ENCODE measurements at regions not wholly inside any gene's neighbourhood (a gene's known extent, or its start where the extent isn't known, plus 50 kb on each side); places are given as distances from the start of the nearest gene placed in this dataset.

GRCh38 chr15:81755626-81756025 is 290.2 kb downstream of the MEX3B start:
- no peak overlapping the region for H3K4me3 ChIP-seq
- ATAC-seq (no peak), FAIRE-seq (no peak), DNase-seq (ENCODE audit: low read depth in 1 of 2, low spot score in 1 of 2) (no peak)
- H3K27ac ChIP-seq = no peak overlapping the region
- no peak for TF ChIP-seq KDM5A (IDR thresholded peaks at IDR 0.05)
- no peak for TF ChIP-seq ESRRA (IDR thresholded peaks at IDR 0.05; ENCODE audit: borderline replicate concordance, low read length)
- TF ChIP-seq ZNF302 (CRISPR knock-in tag; IDR thresholded peaks at IDR 0.05) = no peak
- no peak for TF ChIP-seq CBX8 (IDR thresholded peaks at IDR 0.05)
- no peak for TF ChIP-seq HMGXB4 (CRISPR knock-in tag; IDR thresholded peaks at IDR 0.05; ENCODE audit: borderline replicate concordance)
- TF ChIP-seq E2F6 (IDR thresholded peaks at IDR 0.05; ENCODE audit: borderline replicate concordance, low read depth) = no peak
- TF ChIP-seq CTCF (IDR thresholded peaks at IDR 0.05) = no peak
- TF ChIP-seq MAZ (IDR thresholded peaks at IDR 0.05; ENCODE audit: borderline replicate concordance, low read depth, low read length) = no peak
- TF ChIP-seq CEBPB (IDR thresholded peaks at IDR 0.05) = no peak
- no peak for TF ChIP-seq KDM1A (IDR thresholded peaks at IDR 0.05; ENCODE audit: low read depth)
- TF ChIP-seq JUNB (IDR thresholded peaks at IDR 0.05) = no peak
- TF ChIP-seq HOXB13 (CRISPR knock-in tag; IDR thresholded peaks at IDR 0.05; ENCODE audit: low read depth) = no peak
- TF ChIP-seq RNF2 (IDR thresholded peaks at IDR 0.05; ENCODE audit: borderline replicate concordance, low read depth) = no peak
- TF ChIP-seq FOXS1 (CRISPR knock-in tag; IDR thresholded peaks at IDR 0.05) = no peak
- TF ChIP-seq HES2 (IDR thresholded peaks at IDR 0.05) = no peak
- TF ChIP-seq SREBF2 (IDR thresholded peaks at IDR 0.05) = no peak
- TF ChIP-seq ELK1 (IDR thresholded peaks at IDR 0.05; ENCODE audit: low read depth, low read length) = no peak
- no peak for TF ChIP-seq HOXB5 (CRISPR knock-in tag; IDR thresholded peaks at IDR 0.05)
- no peak for TF ChIP-seq SMC3 (IDR thresholded peaks at IDR 0.05)
- TF ChIP-seq HDAC2 (IDR thresholded peaks at IDR 0.05) = no peak
- ChIA-PET POLR2A (no interaction called here), CTCF (no interaction called here)
- H3K4me2 ChIP-seq = no peak overlapping the region
- no peaks in the 10 kb centered on the region for H3K9me3 ChIP-seq
- no peaks in the 10 kb centered on the region for H3K4me1 ChIP-seq
- WGBS (ENCODE audit: missing lambda C conversion rate) = 0% methylated on average over 4 of the region's 4 CpGs

- Histone ChIP-seq H3K9me3 (no peaks in the 10 kb centered on the region; the same call in 2 of the 3 replicates), H3K27ac (no peak overlapping the region), H3K4me2 (no peak overlapping the region), H3K4me1 (no peaks in the 10 kb centered on the region), H3K4me3 (no peak overlapping the region)
- 2% methylated on average over 1 of the region's 1 CpG for WGBS (ENCODE audit: missing lambda C conversion rate)
- ChIA-PET POLR2A (no interaction called here), CTCF (no interaction called here)
- no peak for DNase-seq (ENCODE audit: low read depth in 1 of 2, low spot score in 1 of 2)
- TF ChIP-seq CHD2 (IDR thresholded peaks at IDR 0.05; ENCODE audit: low read length, partially characterized antibody) (no peak), CBX2 (IDR thresholded peaks at IDR 0.05; ENCODE audit: borderline replicate concordance, low read depth) (no peak), NPAS2 (CRISPR knock-in tag; IDR thresholded peaks at IDR 0.05; ENCODE audit: borderline replicate concordance) (no peak)
- no peak for FAIRE-seq
- no peak for ATAC-seq
These were observed 291.7 kb downstream of the MEX3B start for GRCh38 chr15:81754078-81754477.

Data from A549 (cell line).